AG10803 (cell line): ENCODE measurements at regions not wholly inside any gene's neighbourhood (a gene's known extent, or its start where the extent isn't known, plus 50 kb on each side); places are given as distances from the start of the nearest gene placed in this dataset.

ENCODE experiments used
- DNase-seq: peaks from one replicate; pipeline ENCODE4 v3.0.0; 2010; ENCODE audit warnings: low read depth
- H3K4me3 ChIP-seq: 2 replicates; pipeline ENCODE4 v1.5.1; 2011; ENCODE audit warnings: mild to moderate bottlenecking, low read length, control low read depth
- TF ChIP-seq, protein P1 (sequence below): conservative IDR thresholded peaks from 2 replicates; pipeline ENCODE4 v1.5.1; 2011; ENCODE audit warnings: mild to moderate bottlenecking, low read length, control low read depth, inconsistent platforms

DNA sequence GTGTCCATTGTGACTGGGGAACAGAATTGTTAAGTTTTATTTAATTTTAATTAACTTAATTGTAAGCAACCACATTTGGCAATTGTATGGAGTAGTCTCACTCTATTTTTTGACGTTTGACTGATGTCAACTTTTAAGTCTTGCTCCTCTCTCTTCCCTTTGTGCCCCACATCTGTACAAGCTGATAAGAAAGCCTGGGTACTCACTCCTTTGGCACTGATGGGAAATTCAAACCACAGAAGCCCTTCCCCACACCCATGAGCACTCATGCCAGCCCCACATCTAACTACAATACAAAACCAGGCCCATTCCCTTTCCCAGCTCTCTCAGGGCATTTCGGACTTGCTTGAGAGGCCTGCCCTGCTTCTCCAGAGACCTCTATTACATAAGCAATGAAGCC lies 451.5 kb upstream of the KIF2A start:
- no peak overlapping the region for H3K4me3 ChIP-seq
- TF ChIP-seq, protein P1, sequence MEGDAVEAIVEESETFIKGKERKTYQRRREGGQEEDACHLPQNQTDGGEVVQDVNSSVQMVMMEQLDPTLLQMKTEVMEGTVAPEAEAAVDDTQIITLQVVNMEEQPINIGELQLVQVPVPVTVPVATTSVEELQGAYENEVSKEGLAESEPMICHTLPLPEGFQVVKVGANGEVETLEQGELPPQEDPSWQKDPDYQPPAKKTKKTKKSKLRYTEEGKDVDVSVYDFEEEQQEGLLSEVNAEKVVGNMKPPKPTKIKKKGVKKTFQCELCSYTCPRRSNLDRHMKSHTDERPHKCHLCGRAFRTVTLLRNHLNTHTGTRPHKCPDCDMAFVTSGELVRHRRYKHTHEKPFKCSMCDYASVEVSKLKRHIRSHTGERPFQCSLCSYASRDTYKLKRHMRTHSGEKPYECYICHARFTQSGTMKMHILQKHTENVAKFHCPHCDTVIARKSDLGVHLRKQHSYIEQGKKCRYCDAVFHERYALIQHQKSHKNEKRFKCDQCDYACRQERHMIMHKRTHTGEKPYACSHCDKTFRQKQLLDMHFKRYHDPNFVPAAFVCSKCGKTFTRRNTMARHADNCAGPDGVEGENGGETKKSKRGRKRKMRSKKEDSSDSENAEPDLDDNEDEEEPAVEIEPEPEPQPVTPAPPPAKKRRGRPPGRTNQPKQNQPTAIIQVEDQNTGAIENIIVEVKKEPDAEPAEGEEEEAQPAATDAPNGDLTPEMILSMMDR = no peak
- no peak for DNase-seq

DNA sequence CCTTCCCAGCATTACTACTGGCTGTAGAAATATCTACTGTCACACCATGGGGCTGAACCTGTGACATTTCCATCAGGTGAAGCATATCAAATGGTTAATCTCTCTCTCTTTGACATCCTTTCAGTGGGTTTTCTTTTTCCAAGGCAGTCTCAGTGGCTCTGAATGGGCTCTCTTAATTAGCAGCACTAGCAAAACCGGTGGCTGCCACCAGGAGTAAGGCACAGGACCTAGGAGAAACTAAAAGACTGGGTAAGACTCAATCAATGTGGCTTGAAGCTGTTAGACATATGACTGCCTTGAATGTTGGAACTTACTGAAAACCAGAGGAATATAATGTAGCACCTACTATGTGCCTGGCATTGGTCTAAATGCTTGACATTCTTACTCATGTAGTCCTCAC lies 445.0 kb upstream of the KIF2A start:
- TF ChIP-seq, protein P1 = no peak
- no peak overlapping the region for H3K4me3 ChIP-seq
- no peak for DNase-seq

GRCh38 chr5:61866930-61867329 lies 439.1 kb upstream of the KIF2A start:
- TF ChIP-seq, protein P1 = no peak
- no peak overlapping the region for H3K4me3 ChIP-seq
- peak; percentile 71 for DNase-seq

DNA sequence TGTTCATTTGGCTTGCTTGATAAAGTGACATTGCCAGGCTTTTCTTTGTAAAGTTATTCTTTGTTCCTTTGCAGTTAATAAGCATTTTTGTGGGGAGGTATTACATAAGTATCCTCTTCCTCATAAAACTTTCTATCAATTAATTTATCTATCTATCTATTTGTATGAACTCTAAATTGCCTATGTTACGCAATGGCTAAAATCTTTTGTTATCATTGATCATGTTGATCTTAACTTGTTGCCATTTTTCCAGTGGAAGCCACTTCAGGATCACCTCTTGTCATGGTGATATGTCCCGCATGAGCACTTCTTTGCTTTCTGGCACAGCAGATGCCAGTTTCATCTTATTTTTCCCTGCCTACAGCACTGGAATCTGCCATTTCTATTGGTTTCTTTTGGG lies 436.7 kb upstream of the KIF2A start:
- no peak for DNase-seq
- TF ChIP-seq, protein P1 = no peak
- H3K4me3 ChIP-seq = no peak overlapping the region

DNA sequence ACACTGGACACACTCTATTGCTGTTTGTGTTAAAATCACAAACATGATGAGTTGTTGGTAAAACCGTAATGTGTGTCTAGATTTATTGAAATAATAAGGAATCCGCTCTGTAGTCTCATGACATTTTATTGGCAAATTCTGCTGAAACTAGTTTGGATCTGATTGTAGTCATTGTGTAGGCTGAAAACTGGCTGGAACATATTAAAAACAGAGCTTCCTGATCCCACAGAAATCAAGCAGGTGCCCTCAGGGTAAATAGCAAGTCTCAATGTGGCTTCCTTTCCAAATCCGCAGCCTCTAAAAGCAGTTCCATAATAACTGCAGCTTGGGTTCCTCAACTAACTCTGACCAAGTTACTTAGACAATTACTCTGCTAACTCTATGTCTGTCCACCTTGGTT lies 427.5 kb upstream of the KIF2A start:
- TF ChIP-seq, protein P1 = no peak
- no peak for DNase-seq
- H3K4me3 ChIP-seq = no peak overlapping the region

GRCh38 chr5:61881821-61882487 lies 424.1 kb upstream of the KIF2A start:
- no peak overlapping the region for H3K4me3 ChIP-seq
- TF ChIP-seq, protein P1 = no peak
- DNase-seq = peak; percentile 44

DNA sequence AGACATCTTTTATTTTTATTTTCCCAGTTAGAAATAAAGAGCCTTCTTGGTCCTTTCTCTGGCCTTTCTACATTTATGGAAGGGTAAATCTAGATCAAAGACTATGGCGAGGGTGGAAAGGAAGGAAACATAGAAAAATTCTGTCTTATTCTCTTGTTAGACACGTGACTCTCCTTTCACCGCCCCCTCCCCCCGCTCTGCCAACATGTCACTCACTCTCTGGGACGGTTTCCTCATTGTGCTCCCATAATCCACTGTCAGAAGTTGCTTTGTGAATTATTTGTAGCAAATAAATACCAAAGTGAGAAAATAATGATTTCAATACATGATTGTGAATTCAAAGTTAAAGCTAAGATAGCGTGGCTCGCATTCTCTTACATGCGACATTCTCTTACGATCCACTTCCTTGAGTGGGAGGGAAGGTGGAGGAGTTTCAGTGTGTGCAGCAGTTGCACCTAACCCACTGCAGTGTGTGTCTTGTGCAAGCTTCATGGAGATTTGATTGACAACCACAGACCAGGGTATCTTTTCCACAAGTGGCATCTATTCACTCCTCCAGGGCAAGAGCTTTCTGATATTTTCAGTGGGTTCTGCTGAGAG lies 423.0 kb upstream of the KIF2A start:
- TF ChIP-seq, protein P1 = no peak
- DNase-seq = no peak
- no peak overlapping the region for H3K4me3 ChIP-seq
